ENCODE measurements at regions not wholly inside any gene's neighbourhood (a gene's known extent, or its start where the extent isn't known, plus 50 kb on each side); places are given as distances from the start of the nearest gene placed in this dataset.

- intact Hi-C loops (cut with micrococcal nuclease) = no loop called here
- no peak overlapping the region for H3K9ac ChIP-seq (ENCODE audit: insufficient read depth in 1 of 2, low read depth in 2 of 2, low read length in 2 of 2)
- no peak overlapping the region for H3K4me3 ChIP-seq
- DNase-seq (ENCODE audit: extremely low read depth in 1 of 4, low spot score in 3 of 4) = no peak
- H2AFZ ChIP-seq (ENCODE audit: low read depth, low read length) = no peak overlapping the region
- H3K9me1 ChIP-seq (ENCODE audit: control insufficient read depth, insufficient read depth, low read length) = no peaks in the 10 kb centered on the region
- H3K27me3 ChIP-seq (ENCODE audit: control insufficient read depth in 2 of 2, insufficient read depth in 2 of 2, low read length in 2 of 2) = no peaks in the 10 kb centered on the region
- ChIA-PET CTCF (ENCODE audit: low intra/inter-chr PET ratio) (no interaction called here), POLR2A (no interaction called here)
- no peak overlapping the region for H3K27ac ChIP-seq (ENCODE audit: extremely low read depth, low read depth, low read length)
- WGBS (ENCODE audit: insufficient coverage, low coverage, missing lambda C conversion rate) = no CpG with 5 or more reads among the region's 2 CpGs
- H3K79me2 ChIP-seq (ENCODE audit: control insufficient read depth, insufficient read depth, low read length) = no peaks in the 10 kb centered on the region
- no peak for ATAC-seq
- no peaks in the 10 kb centered on the region for H3K9me3 ChIP-seq (replicated peaks; ENCODE audit: control insufficient read depth, insufficient read depth, low read depth, low read length)
- no peak overlapping the region for H3K4me2 ChIP-seq (ENCODE audit: insufficient read depth, low read length)
- in situ Hi-C loops (cut with MboI) = no loop called here
- FAIRE-seq = no peak
- H3K4me1 ChIP-seq (replicated peaks in 1 of 2; ENCODE audit: control insufficient read depth in 2 of 2, insufficient read depth in 2 of 2, low read length in 2 of 2) = no peaks in the 10 kb centered on the region
- no peaks in the 10 kb centered on the region for H4K20me1 ChIP-seq (replicated peaks; ENCODE audit: control insufficient read depth, insufficient read depth, low read length)
- no peaks in the 10 kb centered on the region for H3K36me3 ChIP-seq (ENCODE audit: control insufficient read depth, insufficient read depth, low read length)
- BruUV-seq (replicated peaks) = no TSS peak
- TF ChIP-seq ZBTB34 (CRISPR knock-in tag; IDR thresholded peaks at IDR 0.05) (no peak), ZNF431 (CRISPR knock-in tag; IDR thresholded peaks at IDR 0.05) (no peak), ZNF395 (CRISPR knock-in tag; IDR thresholded peaks at IDR 0.05) (no peak), HMBOX1 (IDR thresholded peaks at IDR 0.05) (no peak), TCF7 (IDR thresholded peaks at IDR 0.05; ENCODE audit: borderline replicate concordance) (no peak), BRF1 (IDR thresholded peaks at IDR 0.05; ENCODE audit: borderline replicate concordance, extremely low read depth, insufficient read length) (no peak)
These were observed 1197.5 kb upstream of the C9orf72 start for GRCh38 chr9:28770827-28771226.

Data from K562 (cell line).